WTC11 (cell line): ENCODE measurements at regions not wholly inside any gene's neighbourhood (a gene's known extent, or its start where the extent isn't known, plus 50 kb on each side); places are given as distances from the start of the nearest gene placed in this dataset.

Source experiments
- ATAC-seq: fragments of 200-7000 bp; cut with Tn5 transposase; 2 replicates; pipeline ENCODE4 v1.10.0; 2021; ENCODE audit warnings: mild to moderate bottlenecking, moderate library complexity
- CTCF ChIA-PET: fragments of 300-600 bp; sonication (Branson Sonifier 250); formaldehyde crosslinking; loops from one replicate; lab custom pipeline; 2021; ENCODE audit warnings: antibody characterized with exemption; lab: Charles Lee
- POLR2A ChIA-PET: fragments of 350-600 bp; sonication (Branson Sonifier 250); formaldehyde crosslinking; loops from one replicate; lab custom pipeline; 2021; ENCODE audit warnings: antibody characterized with exemption; lab: Charles Lee
- DNase-seq: peaks from one replicate; pipeline ENCODE4 v3.0.0; 2021; ENCODE audit warnings: low spot score
- H3K27ac Mint-ChIP-seq: 2 replicates; pipeline ENCODE4 v1.8.0; 2021; ENCODE audit warnings: mixed read lengths
- H3K27me3 Mint-ChIP-seq: 2 replicates; pipeline ENCODE4 v1.8.0; 2021; ENCODE audit warnings: low read depth, mild to moderate bottlenecking, moderate library complexity, mixed read lengths
- H3K36me3 Mint-ChIP-seq: 2 replicates; pipeline ENCODE4 v1.8.0; 2021; ENCODE audit warnings: mixed read lengths
- H3K4me1 Mint-ChIP-seq: 2 replicates; pipeline ENCODE4 v1.8.0; 2022; ENCODE audit warnings: mixed read lengths
- H3K4me3 Mint-ChIP-seq: 2 replicates; pipeline ENCODE4 v1.8.0; 2021; ENCODE audit warnings: mild to moderate bottlenecking, moderate library complexity, mixed read lengths
- H3K9me3 Mint-ChIP-seq: 2 replicates; pipeline ENCODE4 v1.8.0; 2021; ENCODE audit warnings: mixed read lengths
- CREM ChIP-seq: sonication (generic); formaldehyde crosslinking; IDR thresholded peaks from 2 replicates; pipeline ENCODE4 v1.8.1; 2022; ENCODE audit warnings: mild to moderate bottlenecking, missing genetic modification reagents, moderate library complexity
- ELF4 ChIP-seq: sonication (generic); formaldehyde crosslinking; IDR thresholded peaks from 2 replicates; pipeline ENCODE4 v1.8.1; 2022; ENCODE audit warnings: low read depth, mild to moderate bottlenecking, moderate library complexity, missing genetic modification reagents
- GRHL2 ChIP-seq: fragments of 250-450 bp; sonication (Bioruptor Pico); IDR thresholded peaks from 2 replicates; pipeline ENCODE4 v1.8.0; 2022; ENCODE audit warnings: mild to moderate bottlenecking, moderate library complexity; ENCODE audit not compliant: insufficient replicate concordance, severe bottlenecking
- KAT7 ChIP-seq: sonication (generic); formaldehyde crosslinking; IDR thresholded peaks from 2 replicates; pipeline ENCODE4 v1.8.1; 2023; ENCODE audit warnings: missing genetic modification reagents, mild to moderate bottlenecking, borderline replicate concordance
- NR2C2 ChIP-seq: sonication (generic); formaldehyde crosslinking; IDR thresholded peaks from 2 replicates; pipeline ENCODE4 v1.8.0; 2022; ENCODE audit warnings: mild to moderate bottlenecking, missing genetic modification reagents
- RELA ChIP-seq: sonication (generic); formaldehyde crosslinking; IDR thresholded peaks from 2 replicates; pipeline ENCODE4 v1.8.1; 2022; ENCODE audit warnings: missing genetic modification reagents, mild to moderate bottlenecking, borderline replicate concordance
- TCF7 ChIP-seq: sonication (generic); formaldehyde crosslinking; IDR thresholded peaks from 2 replicates; pipeline ENCODE4 v1.8.0; 2022; ENCODE audit warnings: mild to moderate bottlenecking, low read depth, missing genetic modification reagents, moderate library complexity
- TEAD1 ChIP-seq: sonication (generic); formaldehyde crosslinking; IDR thresholded peaks from 2 replicates; pipeline ENCODE4 v1.8.0; 2022; ENCODE audit warnings: mild to moderate bottlenecking, missing genetic modification reagents
- TEAD4 ChIP-seq: sonication (generic); formaldehyde crosslinking; IDR thresholded peaks from 2 replicates; pipeline ENCODE4 v1.8.0; 2022; ENCODE audit warnings: mild to moderate bottlenecking, missing genetic modification reagents
- ZNF263 ChIP-seq: sonication (generic); formaldehyde crosslinking; IDR thresholded peaks from 2 replicates; pipeline ENCODE4 v1.8.1; 2022; ENCODE audit warnings: low read depth, mild to moderate bottlenecking, moderate library complexity, missing genetic modification reagents
- TF ChIP-seq, protein P1 (sequence below): sonication (generic); formaldehyde crosslinking; IDR thresholded peaks from 2 replicates; pipeline ENCODE4 v1.8.1; 2022; ENCODE audit warnings: low read depth, mild to moderate bottlenecking, moderate library complexity, missing genetic modification reagents, borderline replicate concordance
- TF ChIP-seq, protein P2 (sequence below): sonication (generic); formaldehyde crosslinking; IDR thresholded peaks from 2 replicates; pipeline ENCODE4 v1.8.1; 2023; ENCODE audit warnings: mild to moderate bottlenecking, missing genetic modification reagents, moderate library complexity
- TF ChIP-seq, protein P3 (sequence below): sonication (generic); formaldehyde crosslinking; IDR thresholded peaks from 2 replicates; pipeline ENCODE4 v1.8.0; 2022; ENCODE audit warnings: mild to moderate bottlenecking, missing genetic modification reagents
- TF ChIP-seq, protein P4 (sequence below): sonication (generic); formaldehyde crosslinking; IDR thresholded peaks from 2 replicates; pipeline ENCODE4 v1.8.0; 2022; ENCODE audit warnings: mild to moderate bottlenecking, missing genetic modification reagents
- TF ChIP-seq, protein P5 (sequence below): sonication (generic); formaldehyde crosslinking; IDR thresholded peaks from 2 replicates; pipeline ENCODE4 v1.8.1; 2022; ENCODE audit warnings: mild to moderate bottlenecking, moderate library complexity, missing genetic modification reagents
- TF ChIP-seq, protein P6 (sequence below): sonication (generic); formaldehyde crosslinking; IDR thresholded peaks from 2 replicates; pipeline ENCODE4 v1.8.0; 2022; ENCODE audit warnings: mild to moderate bottlenecking, missing genetic modification reagents
- TF ChIP-seq, protein P7 (sequence below): sonication (generic); formaldehyde crosslinking; IDR thresholded peaks from 2 replicates; pipeline ENCODE4 v1.8.1; 2022; ENCODE audit warnings: low read depth, missing genetic modification reagents, borderline replicate concordance
- TF ChIP-seq, protein P8 (sequence below): fragments of 250-450 bp; sonication (Bioruptor Pico); IDR thresholded peaks from 2 replicates; pipeline ENCODE4 v1.8.0; 2021; ENCODE audit warnings: mild to moderate bottlenecking
- TF ChIP-seq, protein P9 (sequence below): sonication (generic); formaldehyde crosslinking; IDR thresholded peaks from 2 replicates; pipeline ENCODE4 v1.8.1; 2023; ENCODE audit warnings: mild to moderate bottlenecking, missing genetic modification reagents

GRCh38 chr16:51391798-51392511 is 240.9 kb upstream of the SALL1 start (continued):
- TF ChIP-seq TEAD1 (CRISPR knock-in tag) (0 out of 2 replicates have a peak, but pooled peaks have one; percentile 22), TEAD4 (no peak)
- TF ChIP-seq, protein P1, sequence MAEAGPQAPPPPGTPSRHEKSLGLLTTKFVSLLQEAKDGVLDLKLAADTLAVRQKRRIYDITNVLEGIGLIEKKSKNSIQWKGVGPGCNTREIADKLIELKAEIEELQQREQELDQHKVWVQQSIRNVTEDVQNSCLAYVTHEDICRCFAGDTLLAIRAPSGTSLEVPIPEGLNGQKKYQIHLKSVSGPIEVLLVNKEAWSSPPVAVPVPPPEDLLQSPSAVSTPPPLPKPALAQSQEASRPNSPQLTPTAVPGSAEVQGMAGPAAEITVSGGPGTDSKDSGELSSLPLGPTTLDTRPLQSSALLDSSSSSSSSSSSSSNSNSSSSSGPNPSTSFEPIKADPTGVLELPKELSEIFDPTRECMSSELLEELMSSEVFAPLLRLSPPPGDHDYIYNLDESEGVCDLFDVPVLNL (CRISPR knock-in tag) = no peak
- TF ChIP-seq, protein P2, sequence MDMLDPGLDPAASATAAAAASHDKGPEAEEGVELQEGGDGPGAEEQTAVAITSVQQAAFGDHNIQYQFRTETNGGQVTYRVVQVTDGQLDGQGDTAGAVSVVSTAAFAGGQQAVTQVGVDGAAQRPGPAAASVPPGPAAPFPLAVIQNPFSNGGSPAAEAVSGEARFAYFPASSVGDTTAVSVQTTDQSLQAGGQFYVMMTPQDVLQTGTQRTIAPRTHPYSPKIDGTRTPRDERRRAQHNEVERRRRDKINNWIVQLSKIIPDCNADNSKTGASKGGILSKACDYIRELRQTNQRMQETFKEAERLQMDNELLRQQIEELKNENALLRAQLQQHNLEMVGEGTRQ (CRISPR knock-in tag) = no peak

DNA sequence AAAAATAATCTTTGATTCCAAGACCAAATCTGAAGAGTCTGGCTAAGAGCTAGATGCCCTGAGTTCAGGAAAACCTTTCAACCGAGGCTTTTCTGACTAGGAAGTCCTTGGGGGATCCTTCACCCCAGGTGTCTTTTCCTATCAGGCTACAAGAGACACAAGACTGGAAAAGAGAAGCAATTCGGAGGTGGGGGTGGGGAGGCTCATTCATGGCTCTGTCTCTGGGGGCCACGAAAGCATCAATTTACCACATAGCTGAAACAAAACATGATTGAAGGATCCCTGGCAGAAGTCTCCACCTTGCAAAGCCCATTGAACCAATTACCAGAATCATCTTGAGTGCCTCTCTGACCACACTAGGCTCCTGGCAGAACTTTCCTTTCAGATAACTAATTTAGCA is 239.8 kb upstream of the SALL1 start:
- TF ChIP-seq, protein P3, sequence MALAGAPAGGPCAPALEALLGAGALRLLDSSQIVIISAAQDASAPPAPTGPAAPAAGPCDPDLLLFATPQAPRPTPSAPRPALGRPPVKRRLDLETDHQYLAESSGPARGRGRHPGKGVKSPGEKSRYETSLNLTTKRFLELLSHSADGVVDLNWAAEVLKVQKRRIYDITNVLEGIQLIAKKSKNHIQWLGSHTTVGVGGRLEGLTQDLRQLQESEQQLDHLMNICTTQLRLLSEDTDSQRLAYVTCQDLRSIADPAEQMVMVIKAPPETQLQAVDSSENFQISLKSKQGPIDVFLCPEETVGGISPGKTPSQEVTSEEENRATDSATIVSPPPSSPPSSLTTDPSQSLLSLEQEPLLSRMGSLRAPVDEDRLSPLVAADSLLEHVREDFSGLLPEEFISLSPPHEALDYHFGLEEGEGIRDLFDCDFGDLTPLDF (CRISPR knock-in tag) = no peak
- TF ChIP-seq, protein P2 (CRISPR knock-in tag) = no peak
- TF ChIP-seq KAT7 (CRISPR knock-in tag) (no peak), GRHL2 (no peak), NR2C2 (CRISPR knock-in tag) (no peak), TEAD1 (CRISPR knock-in tag) (no peak), TCF7 (no peak), ELF4 (CRISPR knock-in tag) (no peak), ZNF263 (CRISPR knock-in tag) (no peak), CREM (no peak), RELA (CRISPR knock-in tag) (no peak)
- TF ChIP-seq, protein P4, sequence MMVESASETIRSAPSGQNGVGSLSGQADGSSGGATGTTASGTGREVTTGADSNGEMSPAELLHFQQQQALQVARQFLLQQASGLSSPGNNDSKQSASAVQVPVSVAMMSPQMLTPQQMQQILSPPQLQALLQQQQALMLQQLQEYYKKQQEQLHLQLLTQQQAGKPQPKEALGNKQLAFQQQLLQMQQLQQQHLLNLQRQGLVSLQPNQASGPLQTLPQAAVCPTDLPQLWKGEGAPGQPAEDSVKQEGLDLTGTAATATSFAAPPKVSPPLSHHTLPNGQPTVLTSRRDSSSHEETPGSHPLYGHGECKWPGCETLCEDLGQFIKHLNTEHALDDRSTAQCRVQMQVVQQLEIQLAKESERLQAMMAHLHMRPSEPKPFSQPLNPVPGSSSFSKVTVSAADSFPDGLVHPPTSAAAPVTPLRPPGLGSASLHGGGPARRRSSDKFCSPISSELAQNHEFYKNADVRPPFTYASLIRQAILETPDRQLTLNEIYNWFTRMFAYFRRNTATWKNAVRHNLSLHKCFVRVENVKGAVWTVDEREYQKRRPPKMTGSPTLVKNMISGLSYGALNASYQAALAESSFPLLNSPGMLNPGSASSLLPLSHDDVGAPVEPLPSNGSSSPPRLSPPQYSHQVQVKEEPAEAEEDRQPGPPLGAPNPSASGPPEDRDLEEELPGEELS (CRISPR knock-in tag) = no peak
- TF ChIP-seq, protein P5, sequence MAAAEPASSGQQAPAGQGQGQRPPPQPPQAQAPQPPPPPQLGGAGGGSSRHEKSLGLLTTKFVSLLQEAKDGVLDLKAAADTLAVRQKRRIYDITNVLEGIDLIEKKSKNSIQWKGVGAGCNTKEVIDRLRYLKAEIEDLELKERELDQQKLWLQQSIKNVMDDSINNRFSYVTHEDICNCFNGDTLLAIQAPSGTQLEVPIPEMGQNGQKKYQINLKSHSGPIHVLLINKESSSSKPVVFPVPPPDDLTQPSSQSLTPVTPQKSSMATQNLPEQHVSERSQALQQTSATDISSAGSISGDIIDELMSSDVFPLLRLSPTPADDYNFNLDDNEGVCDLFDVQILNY (CRISPR knock-in tag) = no peak
- TF ChIP-seq, protein P6, sequence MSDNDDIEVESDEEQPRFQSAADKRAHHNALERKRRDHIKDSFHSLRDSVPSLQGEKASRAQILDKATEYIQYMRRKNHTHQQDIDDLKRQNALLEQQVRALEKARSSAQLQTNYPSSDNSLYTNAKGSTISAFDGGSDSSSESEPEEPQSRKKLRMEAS = no peak
- TF ChIP-seq, protein P7, sequence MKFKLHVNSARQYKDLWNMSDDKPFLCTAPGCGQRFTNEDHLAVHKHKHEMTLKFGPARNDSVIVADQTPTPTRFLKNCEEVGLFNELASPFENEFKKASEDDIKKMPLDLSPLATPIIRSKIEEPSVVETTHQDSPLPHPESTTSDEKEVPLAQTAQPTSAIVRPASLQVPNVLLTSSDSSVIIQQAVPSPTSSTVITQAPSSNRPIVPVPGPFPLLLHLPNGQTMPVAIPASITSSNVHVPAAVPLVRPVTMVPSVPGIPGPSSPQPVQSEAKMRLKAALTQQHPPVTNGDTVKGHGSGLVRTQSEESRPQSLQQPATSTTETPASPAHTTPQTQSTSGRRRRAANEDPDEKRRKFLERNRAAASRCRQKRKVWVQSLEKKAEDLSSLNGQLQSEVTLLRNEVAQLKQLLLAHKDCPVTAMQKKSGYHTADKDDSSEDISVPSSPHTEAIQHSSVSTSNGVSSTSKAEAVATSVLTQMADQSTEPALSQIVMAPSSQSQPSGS (CRISPR knock-in tag) = no peak
- TF ChIP-seq, protein P8, sequence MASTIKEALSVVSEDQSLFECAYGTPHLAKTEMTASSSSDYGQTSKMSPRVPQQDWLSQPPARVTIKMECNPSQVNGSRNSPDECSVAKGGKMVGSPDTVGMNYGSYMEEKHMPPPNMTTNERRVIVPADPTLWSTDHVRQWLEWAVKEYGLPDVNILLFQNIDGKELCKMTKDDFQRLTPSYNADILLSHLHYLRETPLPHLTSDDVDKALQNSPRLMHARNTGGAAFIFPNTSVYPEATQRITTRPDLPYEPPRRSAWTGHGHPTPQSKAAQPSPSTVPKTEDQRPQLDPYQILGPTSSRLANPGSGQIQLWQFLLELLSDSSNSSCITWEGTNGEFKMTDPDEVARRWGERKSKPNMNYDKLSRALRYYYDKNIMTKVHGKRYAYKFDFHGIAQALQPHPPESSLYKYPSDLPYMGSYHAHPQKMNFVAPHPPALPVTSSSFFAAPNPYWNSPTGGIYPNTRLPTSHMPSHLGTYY (CRISPR knock-in tag) = no peak
- TF ChIP-seq, protein P1 (CRISPR knock-in tag) = no peak
- TF ChIP-seq, protein P9, sequence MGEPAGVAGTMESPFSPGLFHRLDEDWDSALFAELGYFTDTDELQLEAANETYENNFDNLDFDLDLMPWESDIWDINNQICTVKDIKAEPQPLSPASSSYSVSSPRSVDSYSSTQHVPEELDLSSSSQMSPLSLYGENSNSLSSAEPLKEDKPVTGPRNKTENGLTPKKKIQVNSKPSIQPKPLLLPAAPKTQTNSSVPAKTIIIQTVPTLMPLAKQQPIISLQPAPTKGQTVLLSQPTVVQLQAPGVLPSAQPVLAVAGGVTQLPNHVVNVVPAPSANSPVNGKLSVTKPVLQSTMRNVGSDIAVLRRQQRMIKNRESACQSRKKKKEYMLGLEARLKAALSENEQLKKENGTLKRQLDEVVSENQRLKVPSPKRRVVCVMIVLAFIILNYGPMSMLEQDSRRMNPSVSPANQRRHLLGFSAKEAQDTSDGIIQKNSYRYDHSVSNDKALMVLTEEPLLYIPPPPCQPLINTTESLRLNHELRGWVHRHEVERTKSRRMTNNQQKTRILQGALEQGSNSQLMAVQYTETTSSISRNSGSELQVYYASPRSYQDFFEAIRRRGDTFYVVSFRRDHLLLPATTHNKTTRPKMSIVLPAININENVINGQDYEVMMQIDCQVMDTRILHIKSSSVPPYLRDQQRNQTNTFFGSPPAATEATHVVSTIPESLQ (CRISPR knock-in tag) = no peak
- no peak; the same call in 1 of the 2 replicates for ATAC-seq
- POLR2A ChIA-PET = interaction anchor here (0.6 to 3.0 kb wide), 2 partner anchors 222 to 238 kb away, joined by 5 to 12 read pairs; no protein-coding TSS in a partner anchor
- Mint-ChIP-seq H3K4me3 (no peak overlapping the region; the same call in 1 of the 2 replicates), H3K4me1 (peaks cover 62% of the 10 kb centered on the region), H3K9me3 (peaks cover 12% of the 10 kb centered on the region), H3K27ac (peak overlapping the region; percentile 88), H3K36me3 (peaks cover 13% of the 10 kb centered on the region), H3K27me3 (no peaks in the 10 kb centered on the region; the same call in 1 of the 2 replicates)
- no peak for DNase-seq
- CTCF ChIA-PET = interaction anchor here (0.7 to 1.6 kb wide), 4 partner anchors 7 to 209 kb away, joined by 3 to 6 read pairs (median 4); no protein-coding TSS in a partner anchor
